ENCODE measurements at regions not wholly inside any gene's neighbourhood (a gene's known extent, or its start where the extent isn't known, plus 50 kb on each side); places are given as distances from the start of the nearest gene placed in this dataset.

DNA sequence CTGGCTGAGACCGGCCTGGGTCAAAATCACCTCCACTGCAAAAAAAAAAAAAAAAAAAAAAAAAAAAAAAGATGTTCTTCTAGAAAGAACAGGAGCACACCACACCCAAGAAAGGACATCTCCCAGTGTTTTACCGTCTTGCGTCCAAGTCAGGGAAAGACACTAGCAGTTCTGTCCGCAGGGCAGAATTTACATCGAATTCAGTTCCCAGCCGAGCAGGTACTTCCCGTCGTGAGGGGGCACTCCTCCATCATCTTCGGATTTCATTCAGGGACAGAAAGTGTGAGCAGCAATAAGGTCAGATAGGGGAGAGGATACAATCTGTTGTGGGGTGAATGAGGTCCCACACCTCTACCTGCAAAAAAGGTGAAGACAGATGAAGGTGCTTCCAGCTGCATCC lies 574.7 kb downstream of the KCNJ18 start:
- in situ Hi-C loops (cut with HindIII; ENCODE audit: extremely low pct_ligation_motif_present, low pct_unique_long_range_greater_than_20kb) (no loop called here), intact Hi-C loops (cut with micrococcal nuclease; ENCODE audit: unreplicated experiment) (no loop called here)
- 60% methylated on average over 9 of the region's 9 CpGs for WGBS (ENCODE audit: low lambda C conversion rate)
- H3K27me3 ChIP-seq (ENCODE audit: control insufficient read depth in 1 of 2, insufficient read depth in 2 of 2, low read length in 2 of 2): no peaks in the 10 kb centered on the region
- FAIRE-seq (no peak), DNase-seq (ENCODE audit: low spot score) (no peak), ATAC-seq (no peak)
- no peak overlapping the region for H2AFZ ChIP-seq (ENCODE audit: low read length)
- TF ChIP-seq ZFP36L2 (CRISPR knock-in tag; IDR thresholded peaks at IDR 0.05): no peak
- ChIA-PET POLR2A (no interaction called here), CTCF (ENCODE audit: low intra/inter-chr PET ratio, low total read pairs) (no interaction called here)
- no peaks in the 10 kb centered on the region for H3K36me3 ChIP-seq (replicated peaks in 1 of 2; ENCODE audit: control insufficient read depth in 1 of 2, insufficient read depth in 2 of 2, low read length in 2 of 2)
- H3K27ac ChIP-seq (ENCODE audit: extremely low read length, insufficient read depth, low read length): no peak overlapping the region
- H3K9me3 ChIP-seq (ENCODE audit: low read length): no peaks in the 10 kb centered on the region
- no peaks in the 10 kb centered on the region for H3K79me2 ChIP-seq (ENCODE audit: insufficient read depth, low read length)
- no peak overlapping the region for H3K4me2 ChIP-seq (ENCODE audit: low read depth, low read length)
- no peak overlapping the region for H3K4me3 ChIP-seq (replicated peaks in 1 of 3; ENCODE audit: insufficient read depth in 1 of 3, low read depth in 2 of 3, low read length in 3 of 3)
- H3K9ac ChIP-seq (ENCODE audit: insufficient read depth, low read depth, low read length): no peak overlapping the region
- H4K20me1 ChIP-seq (ENCODE audit: insufficient read depth, low read length): no peaks in the 10 kb centered on the region
- no peaks in the 10 kb centered on the region for H3K4me1 ChIP-seq (ENCODE audit: insufficient read depth, low read length)
- BruUV-seq (replicated peaks): no TSS peak

DNA sequence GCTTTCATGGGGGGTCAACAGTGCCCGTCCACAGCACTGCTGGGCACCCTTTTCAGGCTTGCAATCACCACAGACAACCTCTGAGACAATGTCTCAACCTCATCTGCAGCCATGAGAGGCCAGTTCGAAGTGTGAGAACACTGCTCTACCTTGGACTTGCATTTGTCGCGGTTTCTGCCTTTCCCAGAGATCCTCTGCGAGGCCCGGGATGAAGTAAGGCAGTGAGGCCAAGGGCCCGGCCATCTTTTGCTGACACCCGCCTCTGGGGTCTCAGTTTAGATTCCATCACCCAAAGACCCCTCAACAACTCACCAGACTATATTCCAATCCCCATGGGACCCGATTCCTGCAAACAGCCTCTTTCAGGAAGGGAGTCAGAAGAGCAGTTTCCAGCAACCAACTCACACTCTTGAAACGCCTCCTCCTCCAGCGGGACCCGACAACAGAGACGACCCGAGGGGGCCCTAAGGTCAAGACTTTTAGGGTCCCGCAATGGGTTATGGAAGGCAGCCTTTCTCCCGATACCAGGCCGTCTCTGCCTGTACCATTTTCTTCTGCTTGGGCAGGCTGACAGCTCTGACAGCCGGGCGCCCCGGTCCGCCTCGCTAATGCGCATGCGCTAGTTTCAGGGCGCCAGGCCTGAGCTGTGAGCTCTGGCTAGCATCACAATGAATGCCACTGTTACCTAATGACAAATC lies 576.0 kb downstream of the KCNJ18 start:
- H4K20me1 ChIP-seq (ENCODE audit: insufficient read depth, low read length): no peaks in the 10 kb centered on the region
- no peaks in the 10 kb centered on the region for H3K79me2 ChIP-seq (ENCODE audit: insufficient read depth, low read length)
- POLR2A ChIA-PET: no interaction called here
- intact Hi-C loops (cut with micrococcal nuclease; ENCODE audit: unreplicated experiment) (no loop called here), in situ Hi-C loops (cut with HindIII; ENCODE audit: extremely low pct_ligation_motif_present, low pct_unique_long_range_greater_than_20kb) (no loop called here)
- ATAC-seq (no peak), DNase-seq (ENCODE audit: low spot score) (no peak), FAIRE-seq (no peak)
- no peaks in the 10 kb centered on the region for H3K27me3 ChIP-seq (ENCODE audit: control insufficient read depth in 1 of 2, insufficient read depth in 2 of 2, low read length in 2 of 2)
- CTCF ChIA-PET (ENCODE audit: low intra/inter-chr PET ratio, low total read pairs): no interaction called here
- no peak overlapping the region for H3K9ac ChIP-seq (ENCODE audit: insufficient read depth, low read depth, low read length)
- H3K4me1 ChIP-seq (ENCODE audit: insufficient read depth, low read length): no peaks in the 10 kb centered on the region
- BruUV-seq (replicated peaks): no TSS peak
- H3K36me3 ChIP-seq (replicated peaks in 1 of 2; ENCODE audit: control insufficient read depth in 1 of 2, insufficient read depth in 2 of 2, low read length in 2 of 2): no peaks in the 10 kb centered on the region
- no peak overlapping the region for H2AFZ ChIP-seq (ENCODE audit: low read length)
- no peak overlapping the region for H3K27ac ChIP-seq (ENCODE audit: extremely low read length, insufficient read depth, low read length)
- WGBS (ENCODE audit: low lambda C conversion rate): 52% methylated on average over 15 of the region's 25 CpGs
- no peak overlapping the region for H3K4me2 ChIP-seq (ENCODE audit: low read depth, low read length)
- no peak overlapping the region for H3K4me3 ChIP-seq (replicated peaks in 1 of 3; ENCODE audit: insufficient read depth in 1 of 3, low read depth in 2 of 3, low read length in 3 of 3)
- no peaks in the 10 kb centered on the region for H3K9me3 ChIP-seq (ENCODE audit: low read length)
- TF ChIP-seq ZNF367 (CRISPR knock-in tag; IDR thresholded peaks at IDR 0.05; ENCODE audit: borderline replicate concordance): no peak
- no peak for TF ChIP-seq SYNCRIP (IDR thresholded peaks at IDR 0.05; ENCODE audit: insufficient read depth, low read depth, low read length)
- TF ChIP-seq, protein P1, sequence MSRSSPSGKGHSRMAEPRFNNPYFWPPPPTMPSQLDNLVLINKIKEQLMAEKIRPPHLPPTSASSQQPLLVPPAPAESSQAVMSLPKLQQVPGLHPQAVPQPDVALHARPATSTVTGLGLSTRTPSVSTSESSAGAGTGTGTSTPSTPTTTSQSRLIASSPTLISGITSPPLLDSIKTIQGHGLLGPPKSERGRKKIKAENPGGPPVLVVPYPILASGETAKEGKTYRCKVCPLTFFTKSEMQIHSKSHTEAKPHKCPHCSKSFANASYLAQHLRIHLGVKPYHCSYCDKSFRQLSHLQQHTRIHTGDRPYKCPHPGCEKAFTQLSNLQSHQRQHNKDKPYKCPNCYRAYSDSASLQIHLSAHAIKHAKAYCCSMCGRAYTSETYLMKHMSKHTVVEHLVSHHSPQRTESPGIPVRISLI (CRISPR knock-in tag; IDR thresholded peaks at IDR 0.05; ENCODE audit: borderline replicate concordance): no peak
- TF ChIP-seq RERE (CRISPR knock-in tag; IDR thresholded peaks at IDR 0.05; ENCODE audit: low read depth): no peak
- no peak for TF ChIP-seq ZBTB8A (CRISPR knock-in tag; IDR thresholded peaks at IDR 0.05; ENCODE audit: borderline replicate concordance, low read depth)
- TF ChIP-seq BRD4 (CRISPR knock-in tag; IDR thresholded peaks at IDR 0.05): no peak
- TF ChIP-seq SOX5 (CRISPR knock-in tag; IDR thresholded peaks at IDR 0.05; ENCODE audit: borderline replicate concordance): no peak
- no peak for TF ChIP-seq ZNF740 (CRISPR knock-in tag; IDR thresholded peaks at IDR 0.05)
- TF ChIP-seq ZFP41 (CRISPR knock-in tag; IDR thresholded peaks at IDR 0.05; ENCODE audit: borderline replicate concordance): no peak
